HepG2 (cell line): ENCODE measurements at regions not wholly inside any gene's neighbourhood (a gene's known extent, or its start where the extent isn't known, plus 50 kb on each side); places are given as distances from the start of the nearest gene placed in this dataset.

ENCODE experiments used
- ARNTL ChIP-seq: sonication (generic); formaldehyde crosslinking; IDR thresholded peaks from 2 replicates; pipeline ENCODE4 v1.4.0; 2020; ENCODE audit warnings: mild to moderate bottlenecking, missing genetic modification reagents
- FOSL2 ChIP-seq: sonication (generic); formaldehyde crosslinking; IDR thresholded peaks from 2 replicates; pipeline ENCODE4 v1.4.0; 2020; ENCODE audit warnings: missing genetic modification reagents
- HMG20A ChIP-seq: IDR thresholded peaks from 2 replicates; pipeline ENCODE4 v1.6.1; 2016; ENCODE audit warnings: borderline replicate concordance
- HNF4A ChIP-seq: sonication (generic); formaldehyde crosslinking; IDR thresholded peaks from 2 replicates; pipeline ENCODE4 v1.4.0; 2020; ENCODE audit warnings: missing genetic modification reagents
- HNRNPUL1 ChIP-seq: fragments of 200-400 bp; formaldehyde crosslinking; IDR thresholded peaks from 2 replicates; pipeline ENCODE4 v1.6.1; 2017; ENCODE audit warnings: low read depth, mild to moderate bottlenecking, low read length, moderate library complexity
- IRX3 ChIP-seq: sonication (generic); formaldehyde crosslinking; IDR thresholded peaks from 2 replicates; pipeline ENCODE4 v1.8.1; 2023; ENCODE audit warnings: mild to moderate bottlenecking, low read depth, missing genetic modification reagents, borderline replicate concordance
- MED13 ChIP-seq: sonication (generic); formaldehyde crosslinking; IDR thresholded peaks from 2 replicates; pipeline ENCODE4 v1.5.0; 2020; ENCODE audit warnings: missing genetic modification reagents
- NFATC3 ChIP-seq: sonication (generic); formaldehyde crosslinking; IDR thresholded peaks from 2 replicates; pipeline ENCODE4 v1.5.1; 2020; ENCODE audit warnings: mild to moderate bottlenecking, missing genetic modification reagents
- RBAK ChIP-seq: sonication (generic); formaldehyde crosslinking; IDR thresholded peaks from 2 replicates; pipeline ENCODE4 v1.5.1; 2020; ENCODE audit warnings: mild to moderate bottlenecking, missing genetic modification reagents
- SALL1 ChIP-seq: sonication (generic); formaldehyde crosslinking; IDR thresholded peaks from 2 replicates; pipeline ENCODE4 v1.8.0; 2022; ENCODE audit warnings: mild to moderate bottlenecking, missing genetic modification reagents
- SAP130 ChIP-seq: IDR thresholded peaks from 2 replicates; pipeline ENCODE4 v1.6.1; 2016; ENCODE audit warnings: low read depth
- STAT5B ChIP-seq: sonication (generic); formaldehyde crosslinking; IDR thresholded peaks from 2 replicates; pipeline ENCODE4 v1.4.0; 2020; ENCODE audit warnings: missing genetic modification reagents
- TMF1 ChIP-seq: sonication (generic); formaldehyde crosslinking; IDR thresholded peaks from 2 replicates; pipeline ENCODE4 v1.8.1; 2022; ENCODE audit warnings: low read depth, missing genetic modification reagents
- TOE1 ChIP-seq: sonication (generic); formaldehyde crosslinking; IDR thresholded peaks from 2 replicates; pipeline ENCODE4 v1.4.0; 2020; ENCODE audit warnings: mild to moderate bottlenecking, missing genetic modification reagents
- ZBTB38 ChIP-seq: sonication (generic); formaldehyde crosslinking; IDR thresholded peaks from 2 replicates; pipeline ENCODE4 v1.5.1; 2020; ENCODE audit warnings: mild to moderate bottlenecking, missing genetic modification reagents
- ZNF326 ChIP-seq: sonication (generic); formaldehyde crosslinking; IDR thresholded peaks from 2 replicates; pipeline ENCODE4 v1.4.0; 2020; ENCODE audit warnings: missing genetic modification reagents, borderline replicate concordance
- ZNF629 ChIP-seq: sonication (generic); formaldehyde crosslinking; conservative IDR thresholded peaks from 2 replicates; pipeline ENCODE4 v1.5.0; 2020; ENCODE audit warnings: missing genetic modification reagents
- ZNF761 ChIP-seq: sonication (generic); formaldehyde crosslinking; conservative IDR thresholded peaks from 2 replicates; pipeline ENCODE4 v1.4.0; 2020; ENCODE audit warnings: mild to moderate bottlenecking, missing genetic modification reagents
- ZSCAN29 ChIP-seq: sonication (generic); formaldehyde crosslinking; conservative IDR thresholded peaks from 2 replicates; pipeline ENCODE4 v1.4.0; 2020; ENCODE audit warnings: mild to moderate bottlenecking, missing genetic modification reagents
- TF ChIP-seq, protein P1 (sequence below): sonication (generic); formaldehyde crosslinking; IDR thresholded peaks from 2 replicates; pipeline ENCODE4 v1.9.0; 2021; ENCODE audit warnings: missing genetic modification reagents, borderline replicate concordance
- TF ChIP-seq, protein P2 (sequence below): sonication (generic); formaldehyde crosslinking; IDR thresholded peaks from 2 replicates; pipeline ENCODE4 v1.4.0; 2020; ENCODE audit warnings: mild to moderate bottlenecking, missing genetic modification reagents
- TF ChIP-seq, protein P3 (sequence below), 2 experiments: sonication (generic) in 1 of 2; formaldehyde crosslinking in 1 of 2; IDR thresholded peaks; 2 replicates each; pipeline versions ENCODE4 v1.4.0 to v1.6.1; 2018 to 2020; ENCODE audit warnings: missing genetic modification reagents in 2 of 2, borderline replicate concordance in 1 of 2, low read depth in 1 of 2, mild to moderate bottlenecking in 1 of 2, missing biosample characterization in 1 of 2
- TF ChIP-seq, protein P4 (sequence below): sonication (generic); formaldehyde crosslinking; IDR thresholded peaks from 2 replicates; pipeline ENCODE4 v1.5.1; 2020; ENCODE audit warnings: missing genetic modification reagents, mild to moderate bottlenecking, borderline replicate concordance
- TF ChIP-seq, protein P5 (sequence below): sonication (generic); formaldehyde crosslinking; IDR thresholded peaks from 2 replicates; pipeline ENCODE4 v1.4.0; 2020; ENCODE audit warnings: missing genetic modification reagents

DNA sequence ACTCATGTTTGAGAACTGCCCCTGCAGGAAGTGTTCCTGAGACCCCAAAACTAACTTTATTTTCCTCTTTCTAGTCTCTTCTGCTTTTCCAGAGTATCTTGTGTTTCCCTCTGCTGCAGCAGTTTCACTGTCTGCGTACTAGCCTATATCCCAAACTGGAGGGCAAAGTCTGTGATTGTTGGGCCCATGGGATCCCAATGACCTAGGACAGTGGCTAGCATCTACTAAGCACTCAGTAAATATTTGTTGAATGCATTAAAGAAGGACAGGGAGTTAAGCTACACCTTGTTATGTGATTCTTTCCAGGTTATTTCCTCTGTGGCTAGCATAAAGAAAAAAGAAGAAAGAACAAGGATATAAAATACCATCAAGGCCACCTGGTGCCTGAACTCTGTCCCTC lies 210.6 kb upstream of the PHYHIPL start (continued):
- TF ChIP-seq, protein P1, sequence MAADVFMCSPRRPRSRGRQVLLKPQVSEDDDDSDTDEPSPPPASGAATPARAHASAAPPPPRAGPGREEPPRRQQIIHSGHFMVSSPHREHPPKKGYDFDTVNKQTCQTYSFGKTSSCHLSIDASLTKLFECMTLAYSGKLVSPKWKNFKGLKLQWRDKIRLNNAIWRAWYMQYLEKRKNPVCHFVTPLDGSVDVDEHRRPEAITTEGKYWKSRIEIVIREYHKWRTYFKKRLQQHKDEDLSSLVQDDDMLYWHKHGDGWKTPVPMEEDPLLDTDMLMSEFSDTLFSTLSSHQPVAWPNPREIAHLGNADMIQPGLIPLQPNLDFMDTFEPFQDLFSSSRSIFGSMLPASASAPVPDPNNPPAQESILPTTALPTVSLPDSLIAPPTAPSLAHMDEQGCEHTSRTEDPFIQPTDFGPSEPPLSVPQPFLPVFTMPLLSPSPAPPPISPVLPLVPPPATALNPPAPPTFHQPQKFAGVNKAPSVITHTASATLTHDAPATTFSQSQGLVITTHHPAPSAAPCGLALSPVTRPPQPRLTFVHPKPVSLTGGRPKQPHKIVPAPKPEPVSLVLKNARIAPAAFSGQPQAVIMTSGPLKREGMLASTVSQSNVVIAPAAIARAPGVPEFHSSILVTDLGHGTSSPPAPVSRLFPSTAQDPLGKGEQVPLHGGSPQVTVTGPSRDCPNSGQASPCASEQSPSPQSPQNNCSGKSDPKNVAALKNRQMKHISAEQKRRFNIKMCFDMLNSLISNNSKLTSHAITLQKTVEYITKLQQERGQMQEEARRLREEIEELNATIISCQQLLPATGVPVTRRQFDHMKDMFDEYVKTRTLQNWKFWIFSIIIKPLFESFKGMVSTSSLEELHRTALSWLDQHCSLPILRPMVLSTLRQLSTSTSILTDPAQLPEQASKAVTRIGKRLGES: no peak
- TF ChIP-seq HMG20A (CRISPR knock-in tag) (peak; percentile 79; the same call in 1 of the 2 replicates), ZNF629 (CRISPR knock-in tag) (peak; percentile 32; the same call in 1 of the 2 replicates), STAT5B (CRISPR knock-in tag) (no peak), FOSL2 (CRISPR knock-in tag) (peak; percentile 56), TMF1 (no peak), HNF4A (CRISPR knock-in tag) (peak; percentile 95), HNRNPUL1 (no peak), RBAK (no peak), ZNF326 (CRISPR knock-in tag) (no peak), ARNTL (peak; percentile 32; the same call in 1 of the 2 replicates), SALL1 (CRISPR knock-in tag) (peak; percentile 73; the same call in 1 of the 2 replicates), ZBTB38 (CRISPR knock-in tag) (no peak), ZSCAN29 (CRISPR knock-in tag) (no peak), NFATC3 (CRISPR knock-in tag) (no peak), ZNF761 (CRISPR knock-in tag) (no peak), MED13 (CRISPR knock-in tag) (0 out of 2 replicates have a peak, but pooled peaks have one; percentile 61), SAP130 (CRISPR knock-in tag) (peak; percentile 48), TOE1 (CRISPR knock-in tag) (no peak), IRX3 (no peak)
- TF ChIP-seq, protein P2, sequence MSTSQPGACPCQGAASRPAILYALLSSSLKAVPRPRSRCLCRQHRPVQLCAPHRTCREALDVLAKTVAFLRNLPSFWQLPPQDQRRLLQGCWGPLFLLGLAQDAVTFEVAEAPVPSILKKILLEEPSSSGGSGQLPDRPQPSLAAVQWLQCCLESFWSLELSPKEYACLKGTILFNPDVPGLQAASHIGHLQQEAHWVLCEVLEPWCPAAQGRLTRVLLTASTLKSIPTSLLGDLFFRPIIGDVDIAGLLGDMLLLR (CRISPR knock-in tag): no peak
- TF ChIP-seq, protein P3, sequence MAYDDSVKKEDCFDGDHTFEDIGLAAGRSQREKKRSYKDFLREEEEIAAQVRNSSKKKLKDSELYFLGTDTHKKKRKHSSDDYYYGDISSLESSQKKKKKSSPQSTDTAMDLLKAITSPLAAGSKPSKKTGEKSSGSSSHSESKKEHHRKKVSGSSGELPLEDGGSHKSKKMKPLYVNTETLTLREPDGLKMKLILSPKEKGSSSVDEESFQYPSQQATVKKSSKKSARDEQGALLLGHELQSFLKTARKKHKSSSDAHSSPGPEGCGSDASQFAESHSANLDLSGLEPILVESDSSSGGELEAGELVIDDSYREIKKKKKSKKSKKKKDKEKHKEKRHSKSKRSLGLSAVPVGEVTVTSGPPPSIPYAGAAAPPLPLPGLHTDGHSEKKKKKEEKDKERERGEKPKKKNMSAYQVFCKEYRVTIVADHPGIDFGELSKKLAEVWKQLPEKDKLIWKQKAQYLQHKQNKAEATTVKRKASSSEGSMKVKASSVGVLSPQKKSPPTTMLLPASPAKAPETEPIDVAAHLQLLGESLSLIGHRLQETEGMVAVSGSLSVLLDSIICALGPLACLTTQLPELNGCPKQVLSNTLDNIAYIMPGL (CRISPR knock-in tag; IDR thresholded peaks at IDR 0.05; ENCODE audit: borderline replicate concordance in 1 of 2, low read depth in 1 of 2): no peak
- TF ChIP-seq, protein P4, sequence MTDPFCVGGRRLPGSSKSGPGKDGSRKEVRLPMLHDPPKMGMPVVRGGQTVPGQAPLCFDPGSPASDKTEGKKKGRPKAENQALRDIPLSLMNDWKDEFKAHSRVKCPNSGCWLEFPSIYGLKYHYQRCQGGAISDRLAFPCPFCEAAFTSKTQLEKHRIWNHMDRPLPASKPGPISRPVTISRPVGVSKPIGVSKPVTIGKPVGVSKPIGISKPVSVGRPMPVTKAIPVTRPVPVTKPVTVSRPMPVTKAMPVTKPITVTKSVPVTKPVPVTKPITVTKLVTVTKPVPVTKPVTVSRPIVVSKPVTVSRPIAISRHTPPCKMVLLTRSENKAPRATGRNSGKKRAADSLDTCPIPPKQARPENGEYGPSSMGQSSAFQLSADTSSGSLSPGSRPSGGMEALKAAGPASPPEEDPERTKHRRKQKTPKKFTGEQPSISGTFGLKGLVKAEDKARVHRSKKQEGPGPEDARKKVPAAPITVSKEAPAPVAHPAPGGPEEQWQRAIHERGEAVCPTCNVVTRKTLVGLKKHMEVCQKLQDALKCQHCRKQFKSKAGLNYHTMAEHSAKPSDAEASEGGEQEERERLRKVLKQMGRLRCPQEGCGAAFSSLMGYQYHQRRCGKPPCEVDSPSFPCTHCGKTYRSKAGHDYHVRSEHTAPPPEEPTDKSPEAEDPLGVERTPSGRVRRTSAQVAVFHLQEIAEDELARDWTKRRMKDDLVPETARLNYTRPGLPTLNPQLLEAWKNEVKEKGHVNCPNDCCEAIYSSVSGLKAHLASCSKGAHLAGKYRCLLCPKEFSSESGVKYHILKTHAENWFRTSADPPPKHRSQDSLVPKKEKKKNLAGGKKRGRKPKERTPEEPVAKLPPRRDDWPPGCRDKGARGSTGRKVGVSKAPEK (CRISPR knock-in tag): peak; percentile 64; the same call in 1 of the 2 replicates
- TF ChIP-seq, protein P5, sequence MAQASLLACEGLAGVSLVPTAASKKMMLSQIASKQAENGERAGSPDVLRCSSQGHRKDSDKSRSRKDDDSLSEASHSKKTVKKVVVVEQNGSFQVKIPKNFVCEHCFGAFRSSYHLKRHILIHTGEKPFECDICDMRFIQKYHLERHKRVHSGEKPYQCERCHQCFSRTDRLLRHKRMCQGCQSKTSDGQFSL (CRISPR knock-in tag): no peak
